HCT116 (cell line): ENCODE measurements at regions not wholly inside any gene's neighbourhood (a gene's known extent, or its start where the extent isn't known, plus 50 kb on each side); places are given as distances from the start of the nearest gene placed in this dataset.

ENCODE experiments used
- ATAC-seq: fragments of 200-7000 bp; cut with Tn5 transposase; 2 replicates; pipeline ENCODE4 v1.9.1; 2020; ENCODE audit warnings: mild to moderate bottlenecking, moderate library complexity
- BruUV-seq: library from RNA; stranded (reverse); fragments of 400-500 nt; replicated peaks from 2 replicates; lab custom pipeline; 2021; lab: Mats Ljungman, UMichigan
- CTCF ChIA-PET: fragments of 300-600 bp; sonication (Branson Sonifier 250); formaldehyde crosslinking; loops from one replicate; lab custom pipeline; 2021; ENCODE audit warnings: antibody characterized with exemption; lab: Charles Lee
- POLR2A ChIA-PET: fragments of 300-600, 350-600 bp; sonication (Branson Sonifier 250); formaldehyde crosslinking; loops from one replicate; lab custom pipeline; 2021; ENCODE audit warnings: antibody characterized with exemption; lab: Charles Lee
- RAD21 ChIA-PET, 2 experiments: fragments of 300-600 bp; sonication (Branson Sonifier 250); formaldehyde crosslinking; loops; one replicate each; lab custom pipeline; 2023; ENCODE audit warnings: low total read pairs in 2 of 2; ENCODE audit not compliant: uncharacterized antibody in 2 of 2, unreplicated experiment in 2 of 2, low non-redundant PET in 1 of 2; lab: Charles Lee
- DNase-seq: peaks from one replicate; pipeline ENCODE4 v3.0.0-alpha.2; 2010; ENCODE audit warnings: low read depth, low spot score
- H2AFZ ChIP-seq: fragments of 200-600 bp; shearing (Covaris generic), sonication (generic); 2 replicates; pipeline ENCODE4 v1.6.1; 2017; ENCODE audit warnings: low read depth, mixed run types, mixed read lengths, antibody characterized with exemption, low read length; ENCODE audit not compliant: poor library complexity, severe bottlenecking
- H3K27ac ChIP-seq: 2 replicates; pipeline ENCODE4 v1.5.1; 2012; ENCODE audit warnings: low read depth, low read length
- H3K27me3 ChIP-seq: fragments of 200-600 bp; sonication (generic); 2 replicates; pipeline ENCODE4 v1.6.1; 2016; ENCODE audit warnings: mixed run types, low read length, mixed read lengths; ENCODE audit not compliant: insufficient read depth
- H3K36me3 ChIP-seq, 2 experiments: fragments of 200-500 bp in 1 of 2; fragments of 200-600 bp in 1 of 2; sonication (Bioruptor generic) in 1 of 2; sonication (generic) in 1 of 2; 2 replicates each; pipeline versions ENCODE4 v1.5.1 to v1.6.1; 2014 to 2016; ENCODE audit warnings: low read length in 2 of 2, inconsistent platforms in 1 of 2, mixed read lengths in 1 of 2, mixed run types in 1 of 2; ENCODE audit not compliant: insufficient read depth in 2 of 2, control insufficient read depth in 1 of 2
- H3K4me1 ChIP-seq, 2 experiments: fragments of 200-600 bp in 1 of 2; sonication (generic) in 1 of 2; 2 replicates each; pipeline versions ENCODE4 v1.5.1 to v1.6.1; 2012 to 2017; ENCODE audit warnings: low read length in 2 of 2, inconsistent platforms in 1 of 2, mild to moderate bottlenecking in 1 of 2, mixed read lengths in 1 of 2, mixed run types in 1 of 2, moderate library complexity in 1 of 2; ENCODE audit not compliant: insufficient read depth in 2 of 2, control insufficient read depth in 1 of 2
- H3K4me2 ChIP-seq: fragments of 200-600 bp; sonication (generic); 2 replicates; pipeline ENCODE4 v1.6.1; 2017; ENCODE audit warnings: mixed run types, low read length, mixed read lengths
- H3K4me3 ChIP-seq, 2 experiments: fragments of 200-600 bp in 1 of 2; sonication (generic) in 1 of 2; replicated peaks in 1 of 2; 2 replicates each; pipeline ENCODE4 v1.5.1; 2011 to 2016; ENCODE audit warnings: low read length in 2 of 2, control low read depth in 1 of 2, low read depth in 1 of 2, mild to moderate bottlenecking in 1 of 2, mixed read lengths in 1 of 2, mixed run types in 1 of 2
- H3K79me2 ChIP-seq: fragments of 200-600 bp; sonication (generic); 2 replicates; pipeline ENCODE4 v1.6.1; 2017; ENCODE audit warnings: mild to moderate bottlenecking, mixed run types, low read length, moderate library complexity, mixed read lengths; ENCODE audit not compliant: insufficient read depth
- H3K9ac ChIP-seq: fragments of 200-600 bp; sonication (generic); 2 replicates; pipeline ENCODE4 v1.6.1; 2016; ENCODE audit warnings: low read length, mixed read lengths
- H3K9me2 ChIP-seq: fragments of 200-600 bp; sonication (generic), shearing (Covaris generic); 2 replicates; pipeline ENCODE4 v1.6.1; 2017; ENCODE audit warnings: mixed run types, mild to moderate bottlenecking, moderate library complexity; ENCODE audit not compliant: insufficient read depth
- H3K9me3 ChIP-seq, 2 experiments: fragments of 200-500 bp in 1 of 2; fragments of 200-600 bp in 1 of 2; sonication (Bioruptor generic) in 1 of 2; sonication (generic) in 1 of 2; 2 replicates each; pipeline ENCODE4 v1.6.1; 2014 to 2017; ENCODE audit warnings: low read length in 2 of 2, mixed read lengths in 2 of 2, inconsistent platforms in 1 of 2, low read depth in 1 of 2, mild to moderate bottlenecking in 1 of 2, mixed run types in 1 of 2, moderate library complexity in 1 of 2; ENCODE audit not compliant: control insufficient read depth in 1 of 2, insufficient read depth in 1 of 2
- H4K20me1 ChIP-seq: fragments of 200-600 bp; sonication (generic), shearing (Covaris generic); 2 replicates; pipeline ENCODE4 v1.6.1; 2017; ENCODE audit warnings: mixed run types, mild to moderate bottlenecking, moderate library complexity; ENCODE audit not compliant: insufficient read depth
- CEBPB ChIP-seq: IDR thresholded peaks from 2 replicates; pipeline ENCODE4 v1.6.1; 2012; ENCODE audit warnings: low read depth
- EGR1 ChIP-seq: IDR thresholded peaks from 2 replicates; pipeline ENCODE4 v1.6.1; 2012; ENCODE audit warnings: low read depth
- ELF1 ChIP-seq: IDR thresholded peaks from 2 replicates; pipeline ENCODE4 v1.6.1; 2012; ENCODE audit warnings: low read depth, borderline replicate concordance
- FOSL1 ChIP-seq: IDR thresholded peaks from 2 replicates; pipeline ENCODE4 v1.6.1; 2012; ENCODE audit warnings: low read depth
- JUND ChIP-seq: IDR thresholded peaks from 2 replicates; pipeline ENCODE4 v1.6.1; 2012
- POLR2A ChIP-seq: IDR thresholded peaks from 2 replicates; pipeline ENCODE4 v1.7.0; 2011; ENCODE audit warnings: borderline replicate concordance; ENCODE audit not compliant: insufficient read depth, insufficient read length; ENCODE audit errors: extremely low read depth
- RAD21 ChIP-seq: IDR thresholded peaks from 2 replicates; pipeline ENCODE4 v1.6.1; 2012; ENCODE audit warnings: low read depth, mild to moderate bottlenecking
- YY1 ChIP-seq: IDR thresholded peaks from 2 replicates; pipeline ENCODE4 v1.6.1; 2011; ENCODE audit warnings: low read length, low read depth, moderate library complexity, mild to moderate bottlenecking; ENCODE audit not compliant: insufficient replicate concordance; ENCODE audit errors: extremely low read depth
- ZFX ChIP-seq: fragments of 450-650 bp; IDR thresholded peaks from 2 replicates; pipeline ENCODE4 v1.6.1; 2017
- ZNF274 ChIP-seq: fragments of 200-500 bp; sonication (Bioruptor generic); IDR thresholded peaks from 2 replicates; pipeline ENCODE4 v1.6.1; 2014; ENCODE audit warnings: mild to moderate bottlenecking, low read depth, low read length, inconsistent platforms
- intact Hi-C: fragments of 100-400 bp; cut with micrococcal nuclease; formaldehyde crosslinking; loops from 2 replicates; pipeline ENCODE4 v1.10.0; 2022
- TF ChIP-seq, protein P1 (sequence below), 3 experiments: fragments of 200-600 bp in 1 of 3; sonication (generic) in 1 of 3; IDR thresholded peaks in 2 of 3; conservative IDR thresholded peaks in 1 of 3; 2 replicates each; pipeline ENCODE4 v1.5.1; 2012 to 2017; ENCODE audit warnings: low read depth in 2 of 3, low read length in 2 of 3, antibody characterized with exemption in 1 of 3, borderline replicate concordance in 1 of 3, control low read depth in 1 of 3, mild to moderate bottlenecking in 1 of 3, mixed read lengths in 1 of 3, mixed run types in 1 of 3, moderate library complexity in 1 of 3; ENCODE audit not compliant: insufficient read depth in 1 of 3
- TF ChIP-seq, protein P2 (sequence below): IDR thresholded peaks from 2 replicates; pipeline ENCODE4 v1.6.1; 2012; ENCODE audit warnings: low read depth
- TF ChIP-seq, protein P3 (sequence below): IDR thresholded peaks from 2 replicates; pipeline ENCODE4 v1.6.1; 2012

DNA sequence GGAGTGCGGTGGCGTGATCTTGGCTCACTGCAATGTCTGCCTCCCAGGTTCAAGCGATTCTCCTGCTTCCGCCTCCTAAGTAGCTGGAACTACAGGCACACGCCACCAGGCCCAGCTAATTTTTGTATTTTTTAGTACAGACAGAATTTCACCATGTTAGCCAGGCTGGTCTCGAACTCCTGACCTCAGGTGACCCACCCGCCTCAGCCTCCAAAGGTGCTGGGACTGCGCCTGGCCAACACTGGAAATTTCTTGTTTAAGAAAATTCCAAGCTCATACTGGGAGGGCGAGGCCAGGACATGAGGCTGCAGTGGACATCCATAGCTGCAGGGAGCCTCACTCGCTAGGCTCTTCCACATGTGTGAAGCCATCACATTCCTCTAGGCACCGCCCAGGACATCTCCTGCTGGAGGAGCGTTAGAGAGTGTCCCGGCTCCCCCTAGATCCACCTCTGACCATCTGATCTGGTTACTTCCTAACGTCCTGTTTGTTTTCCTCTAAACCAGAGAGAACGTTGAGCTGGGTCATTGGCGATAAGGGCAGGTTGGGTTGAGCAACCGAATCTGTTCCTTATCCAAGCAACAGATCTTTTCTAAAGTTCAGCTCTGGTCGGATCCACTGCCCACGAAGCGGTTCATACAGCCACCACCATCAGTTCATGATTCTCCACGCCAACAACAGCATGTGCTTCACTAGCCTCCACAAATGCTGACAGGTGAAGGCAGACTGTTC is 108.2 kb upstream of the MED13L start:
- POLR2A ChIA-PET, result interaction anchor here (0.7 to 0.8 kb wide), 3 partner anchors 19 to 139 kb away, joined by 3 read pairs; no protein-coding TSS in a partner anchor
- BruUV-seq, result no TSS peak
- no peaks in the 10 kb centered on the region for H3K9me2 ChIP-seq
- H3K4me3 ChIP-seq, result no peak overlapping the region
- H3K27ac ChIP-seq, result no peak overlapping the region
- no peaks in the 10 kb centered on the region for H3K27me3 ChIP-seq
- H4K20me1 ChIP-seq, result no peaks in the 10 kb centered on the region
- H3K9me3 ChIP-seq, result no peaks in the 10 kb centered on the region
- CTCF ChIA-PET, result no interaction called here
- peak; percentile 33; the same call in 1 of the 2 replicates for ATAC-seq
- no peak for DNase-seq
- TF ChIP-seq ELF1, result no peak
- TF ChIP-seq POLR2A, result no peak
- H3K36me3 ChIP-seq, result no peaks in the 10 kb centered on the region
- peaks cover 24 to 77% of the 10 kb centered on the region in 2 experiments for H3K4me1 ChIP-seq
- peak overlapping the region; percentile 26 for H3K4me2 ChIP-seq
- RAD21 ChIA-PET, result interaction anchor here in 1 of 2 experiments (0.6 kb wide), 1 partner anchor 19 kb away, joined by 3 read pairs; no protein-coding TSS in a partner anchor
- no peak overlapping the region for H3K9ac ChIP-seq
- no peaks in the 10 kb centered on the region for H3K79me2 ChIP-seq
- intact Hi-C loops, result no loop called here
- H2AFZ ChIP-seq, result peak overlapping the region; percentile 66

DNA sequence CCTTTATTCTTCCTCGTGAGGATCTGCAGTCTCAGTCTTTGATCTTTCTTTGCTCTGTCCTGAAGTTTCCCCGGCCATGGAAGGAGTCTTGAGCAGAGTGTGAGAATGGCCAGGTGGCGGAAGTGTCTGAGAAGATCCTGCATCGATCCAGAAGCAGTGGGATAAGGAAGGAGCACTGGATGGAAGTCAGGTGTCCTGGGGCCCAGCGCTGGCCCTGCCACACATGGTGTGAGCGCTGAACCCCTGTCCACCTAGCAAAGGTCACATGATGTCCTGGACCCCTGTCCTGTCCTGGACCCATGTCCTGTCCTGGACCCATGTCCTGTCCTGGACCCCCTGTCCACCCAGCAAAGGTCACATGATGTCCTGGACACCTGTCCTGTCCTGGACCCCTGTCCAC is 111.8 kb upstream of the MED13L start:
- peaks cover 25 to 59% of the 10 kb centered on the region in 2 experiments for H3K4me1 ChIP-seq
- H3K4me3 ChIP-seq, result no peak overlapping the region
- no peaks in the 10 kb centered on the region for H3K9me2 ChIP-seq
- no peaks in the 10 kb centered on the region for H4K20me1 ChIP-seq
- H3K36me3 ChIP-seq, result no peaks in the 10 kb centered on the region
- no peak overlapping the region for H3K27ac ChIP-seq
- no peak overlapping the region for H3K4me2 ChIP-seq
- H3K27me3 ChIP-seq, result no peaks in the 10 kb centered on the region
- intact Hi-C loops, result no loop called here
- no peak overlapping the region for H3K9ac ChIP-seq
- H3K79me2 ChIP-seq, result no peaks in the 10 kb centered on the region
- CTCF ChIA-PET, result no interaction called here
- POLR2A ChIA-PET, result interaction anchor here (1.1 kb wide), 1 partner anchor 45 kb away, joined by 3 read pairs; no protein-coding TSS in a partner anchor
- BruUV-seq, result no TSS peak
- no peak for ATAC-seq
- H2AFZ ChIP-seq, result no peak overlapping the region
- H3K9me3 ChIP-seq, result peaks cover 0 to 3% of the 10 kb centered on the region in 2 experiments; a peak in 1 of 4 replicates
- RAD21 ChIA-PET, result interaction anchor here in 1 of 2 experiments (0.6 kb wide), 1 partner anchor 280 kb away, joined by 3 read pairs; no protein-coding TSS in a partner anchor
- DNase-seq, result no peak
- TF ChIP-seq FOSL1 (no peak), EGR1 (no peak), ZFX (no peak), CEBPB (no peak), RAD21 (no peak), YY1 (no peak), JUND (no peak), ZNF274 (no peak)
- TF ChIP-seq, protein P1, sequence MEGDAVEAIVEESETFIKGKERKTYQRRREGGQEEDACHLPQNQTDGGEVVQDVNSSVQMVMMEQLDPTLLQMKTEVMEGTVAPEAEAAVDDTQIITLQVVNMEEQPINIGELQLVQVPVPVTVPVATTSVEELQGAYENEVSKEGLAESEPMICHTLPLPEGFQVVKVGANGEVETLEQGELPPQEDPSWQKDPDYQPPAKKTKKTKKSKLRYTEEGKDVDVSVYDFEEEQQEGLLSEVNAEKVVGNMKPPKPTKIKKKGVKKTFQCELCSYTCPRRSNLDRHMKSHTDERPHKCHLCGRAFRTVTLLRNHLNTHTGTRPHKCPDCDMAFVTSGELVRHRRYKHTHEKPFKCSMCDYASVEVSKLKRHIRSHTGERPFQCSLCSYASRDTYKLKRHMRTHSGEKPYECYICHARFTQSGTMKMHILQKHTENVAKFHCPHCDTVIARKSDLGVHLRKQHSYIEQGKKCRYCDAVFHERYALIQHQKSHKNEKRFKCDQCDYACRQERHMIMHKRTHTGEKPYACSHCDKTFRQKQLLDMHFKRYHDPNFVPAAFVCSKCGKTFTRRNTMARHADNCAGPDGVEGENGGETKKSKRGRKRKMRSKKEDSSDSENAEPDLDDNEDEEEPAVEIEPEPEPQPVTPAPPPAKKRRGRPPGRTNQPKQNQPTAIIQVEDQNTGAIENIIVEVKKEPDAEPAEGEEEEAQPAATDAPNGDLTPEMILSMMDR (IDR thresholded peaks at IDR 0.05 in 2 of 3, conservative IDR thresholded peaks at IDR 0.05 in 1 of 3; ENCODE audit: borderline replicate concordance in 1 of 3, insufficient read depth in 1 of 3, low read depth in 2 of 3, low read length in 2 of 3), result no peak
- TF ChIP-seq, protein P2, sequence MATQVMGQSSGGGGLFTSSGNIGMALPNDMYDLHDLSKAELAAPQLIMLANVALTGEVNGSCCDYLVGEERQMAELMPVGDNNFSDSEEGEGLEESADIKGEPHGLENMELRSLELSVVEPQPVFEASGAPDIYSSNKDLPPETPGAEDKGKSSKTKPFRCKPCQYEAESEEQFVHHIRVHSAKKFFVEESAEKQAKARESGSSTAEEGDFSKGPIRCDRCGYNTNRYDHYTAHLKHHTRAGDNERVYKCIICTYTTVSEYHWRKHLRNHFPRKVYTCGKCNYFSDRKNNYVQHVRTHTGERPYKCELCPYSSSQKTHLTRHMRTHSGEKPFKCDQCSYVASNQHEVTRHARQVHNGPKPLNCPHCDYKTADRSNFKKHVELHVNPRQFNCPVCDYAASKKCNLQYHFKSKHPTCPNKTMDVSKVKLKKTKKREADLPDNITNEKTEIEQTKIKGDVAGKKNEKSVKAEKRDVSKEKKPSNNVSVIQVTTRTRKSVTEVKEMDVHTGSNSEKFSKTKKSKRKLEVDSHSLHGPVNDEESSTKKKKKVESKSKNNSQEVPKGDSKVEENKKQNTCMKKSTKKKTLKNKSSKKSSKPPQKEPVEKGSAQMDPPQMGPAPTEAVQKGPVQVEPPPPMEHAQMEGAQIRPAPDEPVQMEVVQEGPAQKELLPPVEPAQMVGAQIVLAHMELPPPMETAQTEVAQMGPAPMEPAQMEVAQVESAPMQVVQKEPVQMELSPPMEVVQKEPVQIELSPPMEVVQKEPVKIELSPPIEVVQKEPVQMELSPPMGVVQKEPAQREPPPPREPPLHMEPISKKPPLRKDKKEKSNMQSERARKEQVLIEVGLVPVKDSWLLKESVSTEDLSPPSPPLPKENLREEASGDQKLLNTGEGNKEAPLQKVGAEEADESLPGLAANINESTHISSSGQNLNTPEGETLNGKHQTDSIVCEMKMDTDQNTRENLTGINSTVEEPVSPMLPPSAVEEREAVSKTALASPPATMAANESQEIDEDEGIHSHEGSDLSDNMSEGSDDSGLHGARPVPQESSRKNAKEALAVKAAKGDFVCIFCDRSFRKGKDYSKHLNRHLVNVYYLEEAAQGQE, result no peak
- TF ChIP-seq, protein P3, sequence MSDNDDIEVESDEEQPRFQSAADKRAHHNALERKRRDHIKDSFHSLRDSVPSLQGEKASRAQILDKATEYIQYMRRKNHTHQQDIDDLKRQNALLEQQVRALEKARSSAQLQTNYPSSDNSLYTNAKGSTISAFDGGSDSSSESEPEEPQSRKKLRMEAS, result no peak
